ENCODE measurements at regions not wholly inside any gene's neighbourhood (a gene's known extent, or its start where the extent isn't known, plus 50 kb on each side); places are given as distances from the start of the nearest gene placed in this dataset.

DNA sequence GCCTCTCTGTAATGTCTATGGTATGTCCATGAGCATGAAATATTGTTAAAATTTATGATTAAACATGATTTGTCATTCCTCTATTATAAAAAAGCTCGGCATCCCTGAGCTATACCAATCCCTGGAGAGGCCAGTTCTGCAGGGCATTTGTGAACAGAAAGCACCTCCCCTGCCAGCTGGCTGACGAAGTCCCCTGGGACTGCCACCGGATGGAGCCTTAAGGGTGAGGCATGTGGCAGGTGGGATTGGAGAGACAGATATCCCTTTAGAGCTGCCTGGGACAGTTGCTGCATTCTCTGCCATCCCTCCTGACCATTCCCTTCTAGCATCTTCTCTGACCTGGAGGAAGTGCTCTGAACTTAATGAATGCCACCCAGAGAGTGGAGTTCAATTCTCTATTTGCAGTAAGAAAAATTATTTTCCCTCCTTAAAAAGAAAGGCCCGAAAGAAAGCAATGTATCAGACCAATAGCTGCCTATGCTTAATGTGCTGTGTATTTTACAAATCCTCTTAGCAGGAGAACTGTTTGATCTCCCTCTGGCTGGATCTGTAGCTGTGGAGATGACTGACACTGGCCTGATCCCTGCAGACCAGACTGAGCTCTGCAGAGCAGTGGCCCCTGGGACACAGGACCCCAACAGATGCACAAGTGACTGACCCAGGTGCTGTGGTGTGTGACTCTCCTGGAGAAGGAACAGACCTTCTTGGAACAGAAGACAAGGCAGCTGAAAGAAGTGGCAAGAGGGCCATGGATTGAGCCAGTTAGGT lies 219.0 kb upstream of the NAV2 start:
- Histone ChIP-seq H3K4me2 (ENCODE audit: insufficient read depth, low read length) (no peak overlapping the region), H3K9me3 (replicated peaks; ENCODE audit: control insufficient read depth, insufficient read depth, low read length) (no peaks in the 10 kb centered on the region), H3K27me3 (ENCODE audit: control insufficient read depth in 2 of 2, insufficient read depth in 2 of 2, low read length in 2 of 2) (no peaks in the 10 kb centered on the region), H2AFZ (ENCODE audit: low read depth, low read length) (no peak overlapping the region), H4K20me1 (replicated peaks; ENCODE audit: control insufficient read depth, extremely low read depth, insufficient read depth, low read length) (no peaks in the 10 kb centered on the region), H3K79me2 (ENCODE audit: control insufficient read depth, insufficient read depth, low read length) (no peaks in the 10 kb centered on the region), H3K27ac (ENCODE audit: insufficient read depth, low read depth, low read length) (no peak overlapping the region), H3K4me3 (replicated peaks in 1 of 3; ENCODE audit: insufficient read depth in 1 of 3, low read depth in 1 of 3, low read length in 3 of 3) (no peak overlapping the region), H3K4me1 (ENCODE audit: control insufficient read depth, extremely low read depth, insufficient read depth, low read length) (no peaks in the 10 kb centered on the region), H3K9me1 (replicated peaks; ENCODE audit: control insufficient read depth, extremely low read depth, insufficient read depth, low read length) (no peaks in the 10 kb centered on the region), H3K36me3 (ENCODE audit: control insufficient read depth in 2 of 2, extremely low read depth in 1 of 2, insufficient read depth in 2 of 2, low read length in 2 of 2) (no peaks in the 10 kb centered on the region), H3K9ac (replicated peaks; ENCODE audit: extremely low read depth, insufficient read depth, low read length) (no peak overlapping the region)
- dilution Hi-C loops (cut with MboI; ENCODE audit: extremely low pct_ligation_motif_present, low sequenced_read_pairs) (no loop called here), intact Hi-C loops (cut with micrococcal nuclease) (no loop called here)
- no TSS peak for BruUV-seq (replicated peaks)
- ChIA-PET POLR2A (no interaction called here), CTCF (interaction anchor here (0.7 kb wide), 2 partner anchors 14 to 167 kb away, joined by 3 read pairs; no protein-coding TSS in a partner anchor)
- no peak for FAIRE-seq
- DNase-seq (ENCODE audit: low read depth, low spot score) = no peak
- TF ChIP-seq POLR2A (IDR thresholded peaks at IDR 0.05; ENCODE audit: low read depth, low read length) (no peak), MYC (IDR thresholded peaks at IDR 0.05; ENCODE audit: low read depth, low read length) (no peak), POLR2AphosphoS5 (IDR thresholded peaks at IDR 0.05; ENCODE audit: insufficient read depth, low read depth, low read length) (no peak), FOS (IDR thresholded peaks at IDR 0.05; ENCODE audit: borderline replicate concordance, insufficient read depth, low read length) (no peak), EZH2 (IDR thresholded peaks at IDR 0.05; ENCODE audit: borderline replicate concordance, low read depth, low read length, severe bottlenecking) (no peak), JUN (IDR thresholded peaks at IDR 0.05; ENCODE audit: borderline replicate concordance, insufficient read depth, insufficient read length, low read depth) (no peak)
- TF ChIP-seq, protein P1, sequence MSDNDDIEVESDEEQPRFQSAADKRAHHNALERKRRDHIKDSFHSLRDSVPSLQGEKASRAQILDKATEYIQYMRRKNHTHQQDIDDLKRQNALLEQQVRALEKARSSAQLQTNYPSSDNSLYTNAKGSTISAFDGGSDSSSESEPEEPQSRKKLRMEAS (IDR thresholded peaks at IDR 0.05; ENCODE audit: insufficient read depth, insufficient read length) = no peak
- TF ChIP-seq, protein P2, sequence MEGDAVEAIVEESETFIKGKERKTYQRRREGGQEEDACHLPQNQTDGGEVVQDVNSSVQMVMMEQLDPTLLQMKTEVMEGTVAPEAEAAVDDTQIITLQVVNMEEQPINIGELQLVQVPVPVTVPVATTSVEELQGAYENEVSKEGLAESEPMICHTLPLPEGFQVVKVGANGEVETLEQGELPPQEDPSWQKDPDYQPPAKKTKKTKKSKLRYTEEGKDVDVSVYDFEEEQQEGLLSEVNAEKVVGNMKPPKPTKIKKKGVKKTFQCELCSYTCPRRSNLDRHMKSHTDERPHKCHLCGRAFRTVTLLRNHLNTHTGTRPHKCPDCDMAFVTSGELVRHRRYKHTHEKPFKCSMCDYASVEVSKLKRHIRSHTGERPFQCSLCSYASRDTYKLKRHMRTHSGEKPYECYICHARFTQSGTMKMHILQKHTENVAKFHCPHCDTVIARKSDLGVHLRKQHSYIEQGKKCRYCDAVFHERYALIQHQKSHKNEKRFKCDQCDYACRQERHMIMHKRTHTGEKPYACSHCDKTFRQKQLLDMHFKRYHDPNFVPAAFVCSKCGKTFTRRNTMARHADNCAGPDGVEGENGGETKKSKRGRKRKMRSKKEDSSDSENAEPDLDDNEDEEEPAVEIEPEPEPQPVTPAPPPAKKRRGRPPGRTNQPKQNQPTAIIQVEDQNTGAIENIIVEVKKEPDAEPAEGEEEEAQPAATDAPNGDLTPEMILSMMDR (IDR thresholded peaks at IDR 0.05; ENCODE audit: extremely low read depth in 1 of 2, insufficient read depth in 1 of 2, low read depth in 1 of 2, low read length in 2 of 2) = no peak

Data from endothelial cell of umbilical vein (primary cell).